GM10248 (cell line): ENCODE measurements at regions not wholly inside any gene's neighbourhood (a gene's known extent, or its start where the extent isn't known, plus 50 kb on each side); places are given as distances from the start of the nearest gene placed in this dataset.

Experiments used
- CTCF ChIA-PET: fragments of 300-600 bp; sonication (Branson Sonifier 250); formaldehyde crosslinking; extraction: SDS; loops from one replicate; lab custom pipeline; 2021; ENCODE audit warnings: antibody characterized with exemption; lab: Yijun Ruan, JAX
- POLR2A ChIA-PET: fragments of 350-650 bp; sonication (Branson Sonifier 250); formaldehyde crosslinking; extraction: SDS; loops from one replicate; lab custom pipeline; 2020; ENCODE audit warnings: antibody characterized with exemption; lab: Yijun Ruan, JAX
- DNase-seq: peaks from one replicate; pipeline ENCODE4 v3.0.0; 2012; ENCODE audit errors: extremely low spot score
- TF ChIP-seq, protein P1 (sequence below): IDR thresholded peaks from 2 replicates; pipeline ENCODE4 v1.5.1; 2012; ENCODE audit warnings: mild to moderate bottlenecking, low read depth; ENCODE audit errors: extremely low read depth, missing control alignments, control extremely low read depth

GRCh38 chr1:214918745-214919144, 163.8 kb upstream of the KCNK2 start:
- ChIA-PET CTCF (interaction anchor here (1.3 to 1.8 kb wide), 2 partner anchors 15 to 17 kb away, joined by 4 read pairs; no protein-coding TSS in a partner anchor), POLR2A (no interaction called here)
- DNase-seq: no peak
- TF ChIP-seq, protein P1, sequence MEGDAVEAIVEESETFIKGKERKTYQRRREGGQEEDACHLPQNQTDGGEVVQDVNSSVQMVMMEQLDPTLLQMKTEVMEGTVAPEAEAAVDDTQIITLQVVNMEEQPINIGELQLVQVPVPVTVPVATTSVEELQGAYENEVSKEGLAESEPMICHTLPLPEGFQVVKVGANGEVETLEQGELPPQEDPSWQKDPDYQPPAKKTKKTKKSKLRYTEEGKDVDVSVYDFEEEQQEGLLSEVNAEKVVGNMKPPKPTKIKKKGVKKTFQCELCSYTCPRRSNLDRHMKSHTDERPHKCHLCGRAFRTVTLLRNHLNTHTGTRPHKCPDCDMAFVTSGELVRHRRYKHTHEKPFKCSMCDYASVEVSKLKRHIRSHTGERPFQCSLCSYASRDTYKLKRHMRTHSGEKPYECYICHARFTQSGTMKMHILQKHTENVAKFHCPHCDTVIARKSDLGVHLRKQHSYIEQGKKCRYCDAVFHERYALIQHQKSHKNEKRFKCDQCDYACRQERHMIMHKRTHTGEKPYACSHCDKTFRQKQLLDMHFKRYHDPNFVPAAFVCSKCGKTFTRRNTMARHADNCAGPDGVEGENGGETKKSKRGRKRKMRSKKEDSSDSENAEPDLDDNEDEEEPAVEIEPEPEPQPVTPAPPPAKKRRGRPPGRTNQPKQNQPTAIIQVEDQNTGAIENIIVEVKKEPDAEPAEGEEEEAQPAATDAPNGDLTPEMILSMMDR: no peak

DNA sequence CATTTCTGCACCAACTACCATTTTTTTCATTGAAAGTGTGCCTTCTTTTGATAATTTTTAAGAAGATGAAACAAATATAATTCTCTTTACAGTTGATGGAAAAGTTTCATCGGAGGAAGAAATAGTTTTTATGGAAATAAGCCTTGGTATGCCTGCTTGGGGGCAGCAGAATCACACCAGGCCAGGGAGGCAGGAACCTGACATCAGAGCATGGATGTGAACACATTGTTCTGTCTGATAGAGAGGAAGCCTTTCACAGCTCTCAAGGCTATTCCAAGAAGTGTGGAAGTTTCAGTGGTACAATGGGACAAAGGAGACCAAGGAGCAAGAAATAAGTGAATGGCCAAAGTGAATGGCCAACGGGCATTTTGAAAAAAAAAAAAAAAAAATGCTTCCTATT, 162.2 kb upstream of the KCNK2 start:
- DNase-seq: no peak
- POLR2A ChIA-PET: no interaction called here
- CTCF ChIA-PET: interaction anchor here (1.2 to 1.8 kb wide), 3 partner anchors 8 to 17 kb away, joined by 3 to 4 read pairs (median 3); no protein-coding TSS in a partner anchor
- TF ChIP-seq, protein P1: no peak

- no peak for DNase-seq
- ChIA-PET CTCF (interaction anchor here (1.0 kb wide), 1 partner anchor 10 kb away, joined by 3 read pairs; no protein-coding TSS in a partner anchor), POLR2A (no interaction called here)
- TF ChIP-seq, protein P1: no peak
Measured at GRCh38 chr1:214923278-214923915, 159.1 kb upstream of the KCNK2 start.

DNA sequence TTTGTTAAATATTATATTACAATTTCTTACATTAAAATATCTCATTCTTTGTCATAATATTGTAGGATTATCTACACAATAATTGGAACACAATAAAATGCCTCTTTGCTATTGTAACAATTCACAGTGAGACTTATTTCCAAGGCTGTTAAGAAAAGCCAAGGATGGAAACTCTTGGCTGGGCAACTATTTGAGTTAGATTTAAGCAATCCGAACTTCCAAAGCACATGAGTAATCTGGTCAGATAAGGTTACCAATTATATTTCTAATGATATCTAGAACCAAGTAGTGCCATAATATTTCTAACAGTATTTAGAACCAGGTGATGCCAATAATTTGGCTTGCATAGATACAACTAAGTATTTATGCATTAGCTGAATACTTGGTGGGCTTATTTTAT, 154.7 kb upstream of the KCNK2 start:
- ChIA-PET POLR2A (no interaction called here), CTCF (interaction anchor here (1.4 kb wide), 1 partner anchor 11 kb away, joined by 3 read pairs; no protein-coding TSS in a partner anchor)
- TF ChIP-seq, protein P1: no peak
- no peak for DNase-seq

- no peak for DNase-seq
- ChIA-PET POLR2A (no interaction called here), CTCF (interaction anchor here (1.0 to 1.4 kb wide), 2 partner anchors 9 to 12 kb away, joined by 3 read pairs; no protein-coding TSS in a partner anchor)
- TF ChIP-seq, protein P1: no peak
Measured at GRCh38 chr1:214928574-214928973, 154.0 kb upstream of the KCNK2 start.

DNA sequence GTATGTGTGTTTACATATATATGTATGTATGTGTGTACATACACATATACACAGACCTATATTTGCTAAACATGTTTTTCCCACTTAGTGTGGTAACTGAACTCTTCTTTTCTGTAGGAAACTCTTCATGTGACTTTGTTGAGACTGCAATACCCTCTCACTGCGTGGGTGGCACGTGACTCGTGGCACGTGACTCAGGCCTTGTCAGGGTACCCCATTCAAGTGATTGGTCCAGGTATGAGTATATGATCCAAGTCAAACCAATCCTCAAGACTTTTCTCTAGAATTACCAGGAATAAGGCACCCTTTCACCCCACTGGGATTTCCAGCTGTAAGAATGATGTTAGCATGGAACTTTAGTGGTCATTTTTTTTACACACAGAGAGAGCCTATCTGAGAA, 149.2 kb upstream of the KCNK2 start:
- no peak for DNase-seq
- ChIA-PET POLR2A (no interaction called here), CTCF (interaction anchor here (0.6 to 1.4 kb wide), 3 partner anchors 9 to 20 kb away, joined by 3 to 5 read pairs (median 4); no protein-coding TSS in a partner anchor)
- TF ChIP-seq, protein P1: no peak
